PC-9 (cell line): ENCODE measurements at regions not wholly inside any gene's neighbourhood (a gene's known extent, or its start where the extent isn't known, plus 50 kb on each side); places are given as distances from the start of the nearest gene placed in this dataset.

Experiments used
- EZH2 ChIP-seq: fragments of 200-600 bp; sonication (generic); IDR thresholded peaks from 2 replicates; pipeline ENCODE4 v1.8.0; 2017; ENCODE audit warnings: antibody characterized with exemption, low read depth
- TF ChIP-seq, protein P1 (sequence below): fragments of 200-600 bp; sonication (generic); conservative IDR thresholded peaks from 2 replicates; pipeline ENCODE4 v1.6.1; 2017; ENCODE audit warnings: mixed run types, antibody characterized with exemption, mild to moderate bottlenecking, moderate library complexity

- TF ChIP-seq, protein P1, sequence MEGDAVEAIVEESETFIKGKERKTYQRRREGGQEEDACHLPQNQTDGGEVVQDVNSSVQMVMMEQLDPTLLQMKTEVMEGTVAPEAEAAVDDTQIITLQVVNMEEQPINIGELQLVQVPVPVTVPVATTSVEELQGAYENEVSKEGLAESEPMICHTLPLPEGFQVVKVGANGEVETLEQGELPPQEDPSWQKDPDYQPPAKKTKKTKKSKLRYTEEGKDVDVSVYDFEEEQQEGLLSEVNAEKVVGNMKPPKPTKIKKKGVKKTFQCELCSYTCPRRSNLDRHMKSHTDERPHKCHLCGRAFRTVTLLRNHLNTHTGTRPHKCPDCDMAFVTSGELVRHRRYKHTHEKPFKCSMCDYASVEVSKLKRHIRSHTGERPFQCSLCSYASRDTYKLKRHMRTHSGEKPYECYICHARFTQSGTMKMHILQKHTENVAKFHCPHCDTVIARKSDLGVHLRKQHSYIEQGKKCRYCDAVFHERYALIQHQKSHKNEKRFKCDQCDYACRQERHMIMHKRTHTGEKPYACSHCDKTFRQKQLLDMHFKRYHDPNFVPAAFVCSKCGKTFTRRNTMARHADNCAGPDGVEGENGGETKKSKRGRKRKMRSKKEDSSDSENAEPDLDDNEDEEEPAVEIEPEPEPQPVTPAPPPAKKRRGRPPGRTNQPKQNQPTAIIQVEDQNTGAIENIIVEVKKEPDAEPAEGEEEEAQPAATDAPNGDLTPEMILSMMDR, result no peak
- no peak for TF ChIP-seq EZH2
Measured at GRCh38 chr5:173535166-173535975, 81.1 kb downstream of the BOD1 start.
